ENCODE measurements at regions not wholly inside any gene's neighbourhood (a gene's known extent, or its start where the extent isn't known, plus 50 kb on each side); places are given as distances from the start of the nearest gene placed in this dataset.
"Not testable (repeated sequence)": the region's sequence is repeated elsewhere in the genome, so short reads cannot be mapped to it uniquely, and the experiment has no call there.

- H3K9ac ChIP-seq (ENCODE audit: low read length) = no peak overlapping the region
- H3K27me3 ChIP-seq (ENCODE audit: control insufficient read depth in 1 of 2, insufficient read depth in 2 of 2, low read length in 2 of 2) = no peaks in the 10 kb centered on the region
- no peak overlapping the region for H3K27ac ChIP-seq (ENCODE audit: low read depth, low read length)
- H3K4me3 ChIP-seq (ENCODE audit: low read depth in 1 of 2, low read length in 2 of 2) = no peak overlapping the region
- H3K4me1 ChIP-seq (ENCODE audit: insufficient read depth, low read length) = no peaks in the 10 kb centered on the region
- no peaks in the 10 kb centered on the region for H3K36me3 ChIP-seq (ENCODE audit: insufficient read depth, low read length)
- no peaks in the 10 kb centered on the region for H3K9me3 ChIP-seq (ENCODE audit: low read length)
Observed at GRCh38 chr5:86244153-86244552, 373.6 kb upstream of the COX7C start.

- no peaks in the 10 kb centered on the region for H3K9me3 ChIP-seq (ENCODE audit: low read length)
- H3K36me3 ChIP-seq (ENCODE audit: insufficient read depth, low read length) = no peaks in the 10 kb centered on the region
- H3K4me3 ChIP-seq (ENCODE audit: low read depth in 1 of 2, low read length in 2 of 2) = no peak overlapping the region
- H3K9ac ChIP-seq (ENCODE audit: low read length) = no peak overlapping the region
- H3K27me3 ChIP-seq (ENCODE audit: control insufficient read depth in 1 of 2, insufficient read depth in 2 of 2, low read length in 2 of 2) = no peaks in the 10 kb centered on the region
- H3K4me1 ChIP-seq (ENCODE audit: insufficient read depth, low read length) = no peaks in the 10 kb centered on the region
- H3K27ac ChIP-seq (ENCODE audit: low read depth, low read length) = no peak overlapping the region
Observed at GRCh38 chr5:86257871-86258270, 359.9 kb upstream of the COX7C start.

- H3K9me3 ChIP-seq (ENCODE audit: low read length); H3K4me3 ChIP-seq (ENCODE audit: low read depth in 1 of 2, low read length in 2 of 2); H3K36me3 ChIP-seq (ENCODE audit: insufficient read depth, low read length); H3K9ac ChIP-seq (ENCODE audit: low read length); H3K4me1 ChIP-seq (ENCODE audit: insufficient read depth, low read length); H3K27ac ChIP-seq (ENCODE audit: low read depth, low read length); H3K27me3 ChIP-seq (ENCODE audit: control insufficient read depth in 1 of 2, insufficient read depth in 2 of 2, low read length in 2 of 2): not testable (repeated sequence)
Observed at GRCh38 chr5:86284400-86285190, 333.1 kb upstream of the COX7C start.

GRCh38 chr5:86287437-86287836, 330.3 kb upstream of the COX7C start:
- not testable (repeated sequence) for H3K4me3 ChIP-seq (ENCODE audit: low read depth in 1 of 2, low read length in 2 of 2); H3K4me1 ChIP-seq (ENCODE audit: insufficient read depth, low read length); H3K36me3 ChIP-seq (ENCODE audit: insufficient read depth, low read length); H3K27ac ChIP-seq (ENCODE audit: low read depth, low read length); H3K9me3 ChIP-seq (ENCODE audit: low read length); H3K27me3 ChIP-seq (ENCODE audit: control insufficient read depth in 1 of 2, insufficient read depth in 2 of 2, low read length in 2 of 2); H3K9ac ChIP-seq (ENCODE audit: low read length)

GRCh38 chr5:86289786-86290185, 328.0 kb upstream of the COX7C start:
- not testable (repeated sequence) for H3K4me1 ChIP-seq (ENCODE audit: insufficient read depth, low read length); H3K36me3 ChIP-seq (ENCODE audit: insufficient read depth, low read length); H3K4me3 ChIP-seq (ENCODE audit: low read depth in 1 of 2, low read length in 2 of 2); H3K9ac ChIP-seq (ENCODE audit: low read length); H3K9me3 ChIP-seq (ENCODE audit: low read length); H3K27ac ChIP-seq (ENCODE audit: low read depth, low read length); H3K27me3 ChIP-seq (ENCODE audit: control insufficient read depth in 1 of 2, insufficient read depth in 2 of 2, low read length in 2 of 2)

- H3K4me1 ChIP-seq (ENCODE audit: insufficient read depth, low read length); H3K36me3 ChIP-seq (ENCODE audit: insufficient read depth, low read length); H3K9ac ChIP-seq (ENCODE audit: low read length); H3K4me3 ChIP-seq (ENCODE audit: low read depth in 1 of 2, low read length in 2 of 2); H3K9me3 ChIP-seq (ENCODE audit: low read length); H3K27me3 ChIP-seq (ENCODE audit: control insufficient read depth in 1 of 2, insufficient read depth in 2 of 2, low read length in 2 of 2); H3K27ac ChIP-seq (ENCODE audit: low read depth, low read length): not testable (repeated sequence)
Observed at GRCh38 chr5:86292811-86293210, 324.9 kb upstream of the COX7C start.

DNA sequence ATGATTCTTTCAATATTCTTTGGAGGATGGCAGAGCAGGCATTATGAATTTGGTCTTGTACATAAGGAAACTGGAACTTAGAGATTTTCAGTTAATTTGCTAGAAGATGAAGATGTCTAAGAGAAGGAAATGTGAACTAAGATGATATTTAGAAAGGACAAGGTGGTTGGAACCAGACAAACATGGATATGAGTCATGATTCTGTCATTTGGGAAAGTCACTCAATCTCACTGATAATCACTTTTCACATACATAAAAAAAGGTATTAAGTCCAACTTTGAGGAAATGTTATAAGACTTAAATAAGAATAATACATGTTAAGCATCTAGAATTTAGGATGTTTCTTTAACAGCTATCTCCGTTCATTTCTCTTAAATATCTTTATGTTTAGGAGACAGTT, 315.1 kb upstream of the COX7C start:
- H3K27ac ChIP-seq (ENCODE audit: low read depth, low read length); H3K9ac ChIP-seq (ENCODE audit: low read length); H3K4me1 ChIP-seq (ENCODE audit: insufficient read depth, low read length); H3K27me3 ChIP-seq (ENCODE audit: control insufficient read depth in 1 of 2, insufficient read depth in 2 of 2, low read length in 2 of 2); H3K36me3 ChIP-seq (ENCODE audit: insufficient read depth, low read length); H3K9me3 ChIP-seq (ENCODE audit: low read length); H3K4me3 ChIP-seq (ENCODE audit: low read depth in 1 of 2, low read length in 2 of 2): not testable (repeated sequence)

- H3K9ac ChIP-seq (ENCODE audit: low read length); H3K9me3 ChIP-seq (ENCODE audit: low read length): not testable (repeated sequence)
Observed at GRCh38 chr5:86305050-86305449, 312.7 kb upstream of the COX7C start.

GRCh38 chr5:86314951-86315350, 302.8 kb upstream of the COX7C start:
- Histone ChIP-seq H3K27ac (ENCODE audit: low read depth, low read length) (no peak overlapping the region), H3K9ac (ENCODE audit: low read length) (no peak overlapping the region)

More at GRCh38 chr5:86305050-86305449, 312.7 kb upstream of the COX7C start:
- H3K27ac ChIP-seq (ENCODE audit: low read depth, low read length); H3K4me1 ChIP-seq (ENCODE audit: insufficient read depth, low read length); H3K27me3 ChIP-seq (ENCODE audit: control insufficient read depth in 1 of 2, insufficient read depth in 2 of 2, low read length in 2 of 2); H3K4me3 ChIP-seq (ENCODE audit: low read depth in 1 of 2, low read length in 2 of 2); H3K36me3 ChIP-seq (ENCODE audit: insufficient read depth, low read length): not testable (repeated sequence)

DNA sequence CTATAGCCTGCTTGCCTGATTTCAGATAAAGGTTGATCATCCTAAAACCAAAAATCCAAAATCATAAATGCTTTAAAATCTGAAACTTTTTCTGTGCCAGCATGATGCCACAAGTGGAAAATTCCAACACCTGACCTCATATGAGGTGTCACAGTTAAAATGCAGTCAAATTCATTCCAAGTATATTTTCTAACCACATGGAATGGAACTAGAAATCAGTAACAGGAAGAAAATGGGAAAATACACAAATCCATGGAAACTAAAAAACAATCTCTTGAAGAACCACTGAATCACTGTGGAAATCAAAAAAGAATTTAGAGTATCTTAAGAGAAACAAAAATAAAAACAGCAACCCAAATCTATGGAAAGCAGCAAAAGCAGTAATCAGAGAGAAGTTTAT, 297.5 kb upstream of the COX7C start:
- H3K4me3 ChIP-seq (ENCODE audit: low read depth in 1 of 2, low read length in 2 of 2) = no peak overlapping the region
- H3K27me3 ChIP-seq (ENCODE audit: control insufficient read depth in 1 of 2, insufficient read depth in 2 of 2, low read length in 2 of 2) = no peaks in the 10 kb centered on the region
- peaks cover 28% of the 10 kb centered on the region for H3K4me1 ChIP-seq (ENCODE audit: insufficient read depth, low read length)
- no peaks in the 10 kb centered on the region for H3K9me3 ChIP-seq (ENCODE audit: low read length)
- H3K27ac ChIP-seq (ENCODE audit: low read depth, low read length) = no peak overlapping the region
- H3K9ac ChIP-seq (ENCODE audit: low read length) = no peak overlapping the region
- no peaks in the 10 kb centered on the region for H3K36me3 ChIP-seq (ENCODE audit: insufficient read depth, low read length)

More at GRCh38 chr5:86314951-86315350, 302.8 kb upstream of the COX7C start:
- Histone ChIP-seq H3K27me3 (ENCODE audit: control insufficient read depth in 1 of 2, insufficient read depth in 2 of 2, low read length in 2 of 2) (no peaks in the 10 kb centered on the region), H3K4me1 (ENCODE audit: insufficient read depth, low read length) (no peaks in the 10 kb centered on the region), H3K9me3 (ENCODE audit: low read length) (no peaks in the 10 kb centered on the region), H3K36me3 (ENCODE audit: insufficient read depth, low read length) (no peaks in the 10 kb centered on the region), H3K4me3 (ENCODE audit: low read depth in 1 of 2, low read length in 2 of 2) (no peak overlapping the region)

DNA sequence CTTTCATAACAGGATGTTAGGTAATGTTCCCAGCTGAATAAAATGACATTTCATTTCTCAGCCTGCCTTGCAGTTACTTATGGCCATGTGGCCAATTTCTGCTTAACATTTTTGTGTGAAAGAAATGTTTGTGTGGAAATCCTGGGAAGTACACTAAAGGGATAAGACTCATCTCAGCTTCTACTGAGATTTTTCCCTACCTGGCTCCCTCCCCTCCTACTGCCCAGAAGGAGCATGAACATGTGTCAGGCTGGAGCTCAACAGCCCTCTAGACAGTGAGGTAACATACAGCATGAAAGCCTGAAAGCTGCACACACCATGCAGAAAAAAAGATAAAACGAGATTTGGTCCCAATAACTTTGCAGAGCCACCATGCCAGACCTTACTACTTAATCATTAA, 288.4 kb upstream of the COX7C start:
- no peaks in the 10 kb centered on the region for H3K27me3 ChIP-seq (ENCODE audit: control insufficient read depth in 1 of 2, insufficient read depth in 2 of 2, low read length in 2 of 2)
- peaks cover 3% of the 10 kb centered on the region for H3K4me1 ChIP-seq (ENCODE audit: insufficient read depth, low read length)
- H3K27ac ChIP-seq (ENCODE audit: low read depth, low read length) = no peak overlapping the region
- H3K9ac ChIP-seq (ENCODE audit: low read length) = no peak overlapping the region
- no peaks in the 10 kb centered on the region for H3K9me3 ChIP-seq (ENCODE audit: low read length)
- no peak overlapping the region for H3K4me3 ChIP-seq (ENCODE audit: low read depth in 1 of 2, low read length in 2 of 2)
- no peaks in the 10 kb centered on the region for H3K36me3 ChIP-seq (ENCODE audit: insufficient read depth, low read length)

DNA sequence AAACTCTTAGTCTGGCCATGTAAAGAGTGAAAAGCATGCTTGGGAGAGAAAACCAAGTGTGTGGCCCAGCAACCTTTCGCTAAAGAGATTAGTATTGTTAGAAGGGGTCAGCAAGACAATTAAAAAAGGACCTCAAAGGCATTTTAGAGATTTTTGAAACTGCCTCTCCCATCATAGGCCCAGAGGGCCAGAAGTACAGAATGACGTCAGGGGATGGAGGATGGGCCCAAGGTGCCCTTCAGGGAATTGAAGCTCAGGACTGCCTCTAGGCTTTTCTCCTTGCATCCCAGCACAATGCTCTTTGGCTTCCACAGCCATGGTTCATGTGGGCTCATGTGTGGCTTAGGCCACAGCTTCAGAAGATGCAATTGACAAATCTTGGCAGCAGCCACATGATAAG, 287.0 kb upstream of the COX7C start:
- H3K36me3 ChIP-seq (ENCODE audit: insufficient read depth, low read length) = no peaks in the 10 kb centered on the region
- no peak overlapping the region for H3K27ac ChIP-seq (ENCODE audit: low read depth, low read length)
- no peaks in the 10 kb centered on the region for H3K9me3 ChIP-seq (ENCODE audit: low read length)
- H3K27me3 ChIP-seq (ENCODE audit: control insufficient read depth in 1 of 2, insufficient read depth in 2 of 2, low read length in 2 of 2) = no peaks in the 10 kb centered on the region
- H3K9ac ChIP-seq (ENCODE audit: low read length) = no peak overlapping the region
- no peak overlapping the region for H3K4me3 ChIP-seq (ENCODE audit: low read depth in 1 of 2, low read length in 2 of 2)
- H3K4me1 ChIP-seq (ENCODE audit: insufficient read depth, low read length) = peaks cover 3% of the 10 kb centered on the region
